HepG2 (cell line): ENCODE measurements at regions not wholly inside any gene's neighbourhood (a gene's known extent, or its start where the extent isn't known, plus 50 kb on each side); places are given as distances from the start of the nearest gene placed in this dataset.
"Not testable (repeated sequence)": the region's sequence is repeated elsewhere in the genome, so short reads cannot be mapped to it uniquely, and the experiment has no call there.

ENCODE experiments used
- ATAC-seq: fragments of 200-7000 bp; cut with Tn5 transposase; 3 replicates; pipeline ENCODE4 v1.9.1; 2020; ENCODE audit warnings: mild to moderate bottlenecking, moderate library complexity
- BruUV-seq: library from RNA; stranded (reverse); fragments of 400-500 nt; replicated peaks from 2 replicates; lab custom pipeline; 2021; lab: Mats Ljungman, UMichigan
- CTCF ChIA-PET: fragments of 300-600 bp; formaldehyde crosslinking; extraction: SDS; loops from one replicate; lab custom pipeline; 2021; ENCODE audit warnings: low total read pairs, inconsistent platforms, low intra/inter-chr PET ratio; lab: Yijun Ruan, JAX
- POLR2A ChIA-PET: fragments of 350-600 bp; sonication (Branson Sonifier 250); formaldehyde crosslinking; loops from one replicate; lab custom pipeline; 2020; ENCODE audit warnings: antibody characterized with exemption, inconsistent platforms; lab: Yijun Ruan, JAX
- DNase-seq: peaks from one replicate; pipeline ENCODE4 v3.0.0-alpha.2; 2015; ENCODE audit warnings: low spot score
- FAIRE-seq: peaks from 3 replicates; lab custom pipeline; 2011; peaks lifted over from hg19 to GRCh38; lab: Jason Lieb, UNC
- H2AFZ ChIP-seq: one replicate; pipeline ENCODE4 v1.6.1; 2011; ENCODE audit warnings: low read length, inconsistent platforms
- H3K27ac ChIP-seq: fragments of 300-600 bp; 3 replicates; pipeline ENCODE4 v1.8.0; 2011; ENCODE audit warnings: mixed run types, mild to moderate bottlenecking, mixed read lengths, low read length, inconsistent platforms; ENCODE audit not compliant: insufficient read depth; ENCODE audit errors: extremely low read length
- H3K27me3 ChIP-seq, 2 experiments: fragments of 200-600 bp in 1 of 2; 2 replicates in 1 of 2; 3 replicates in 1 of 2; pipeline versions ENCODE4 v1.6.0 to v1.8.0; 2011; ENCODE audit warnings: low read length in 2 of 2, mild to moderate bottlenecking in 2 of 2, moderate library complexity in 2 of 2, inconsistent platforms in 1 of 2; ENCODE audit not compliant: insufficient read depth in 2 of 2, control insufficient read depth in 1 of 2
- H3K36me3 ChIP-seq, 2 experiments: fragments of 200-600 bp in 1 of 2; replicated peaks in 1 of 2; 2 replicates in 1 of 2; 3 replicates in 1 of 2; pipeline versions ENCODE4 v1.5.1 to v1.8.0; 2011; ENCODE audit warnings: low read length in 2 of 2, inconsistent platforms in 1 of 2; ENCODE audit not compliant: insufficient read depth in 2 of 2, control insufficient read depth in 1 of 2
- H3K4me1 ChIP-seq: 2 replicates; pipeline ENCODE4 v1.5.1; 2012; ENCODE audit warnings: low read length, inconsistent platforms; ENCODE audit not compliant: insufficient read depth
- H3K4me2 ChIP-seq: 2 replicates; pipeline ENCODE4 v1.6.0; 2011; ENCODE audit warnings: low read depth, low read length, inconsistent platforms
- H3K4me3 ChIP-seq, 3 experiments: fragments of 200-600 bp in 1 of 3; sonication (generic), shearing (Covaris generic) in 1 of 3; replicated peaks in 1 of 3; 2 replicates each; pipeline ENCODE4 v1.5.1; 2011 to 2016; ENCODE audit warnings: low read length in 3 of 3, inconsistent platforms in 2 of 3, low read depth in 2 of 3, mild to moderate bottlenecking in 2 of 3, control low read depth in 1 of 3, mixed read lengths in 1 of 3; ENCODE audit not compliant: insufficient read depth in 1 of 3
- H3K79me2 ChIP-seq: one replicate; pipeline ENCODE4 v1.6.1; 2011; ENCODE audit warnings: low read length, inconsistent platforms; ENCODE audit not compliant: insufficient read depth
- H3K9ac ChIP-seq: 2 replicates; pipeline ENCODE4 v1.6.0; 2011; ENCODE audit warnings: mild to moderate bottlenecking, low read depth, low read length, inconsistent platforms; ENCODE audit not compliant: insufficient read depth
- H3K9me3 ChIP-seq: 2 replicates; pipeline ENCODE4 v1.5.1; 2012; ENCODE audit warnings: mild to moderate bottlenecking, low read length
- H4K20me1 ChIP-seq: 2 replicates; pipeline ENCODE4 v1.6.0; 2011; ENCODE audit warnings: inconsistent platforms, mild to moderate bottlenecking, low read length, moderate library complexity; ENCODE audit not compliant: insufficient read depth
- KLF15 ChIP-seq: sonication (generic); formaldehyde crosslinking; IDR thresholded peaks from 2 replicates; pipeline ENCODE4 v1.8.1; 2023; ENCODE audit warnings: borderline replicate concordance, mild to moderate bottlenecking, inconsistent platforms, missing genetic modification reagents, mixed read lengths
- RARG ChIP-seq: sonication (generic); formaldehyde crosslinking; IDR thresholded peaks from 2 replicates; pipeline ENCODE4 v1.4.0; 2020; ENCODE audit warnings: low read depth, mild to moderate bottlenecking, missing genetic modification reagents
- SP140L ChIP-seq: sonication (generic); formaldehyde crosslinking; IDR thresholded peaks from 2 replicates; pipeline ENCODE4 v1.4.0; 2020; ENCODE audit warnings: missing genetic modification reagents, borderline replicate concordance
- ZNF335 ChIP-seq: sonication (generic); formaldehyde crosslinking; IDR thresholded peaks from 2 replicates; pipeline ENCODE4 v1.4.0; 2020; ENCODE audit warnings: missing genetic modification reagents
- ZNF839 ChIP-seq: sonication (generic); formaldehyde crosslinking; IDR thresholded peaks from 2 replicates; pipeline ENCODE4 v1.4.0; 2020; ENCODE audit warnings: missing genetic modification reagents, mild to moderate bottlenecking, borderline replicate concordance
- ZNF883 ChIP-seq: sonication (generic); formaldehyde crosslinking; IDR thresholded peaks from 2 replicates; pipeline ENCODE4 v1.5.1; 2020; ENCODE audit warnings: mild to moderate bottlenecking, missing genetic modification reagents; ENCODE audit errors: not compliant biosample characterization
- WGBS: methylation state at CpG from one replicate; pipeline ENCODE4 v1.1.6; 2017; ENCODE audit warnings: low lambda C conversion rate; 5-methylcytosine and 5-hydroxymethylcytosine counted together
- in situ Hi-C: cut with HindIII; loops from 2 replicates; pipeline ENCODE4 v1.10.0; 2017; ENCODE audit warnings: low pct_unique_long_range_greater_than_20kb; ENCODE audit not compliant: extremely low pct_ligation_motif_present
- intact Hi-C: fragments of 100-400 bp; cut with micrococcal nuclease; formaldehyde crosslinking; loops from one replicate; pipeline ENCODE4 v1.10.0; 2022; ENCODE audit not compliant: unreplicated experiment

GRCh38 chr5:112514111-112514510 lies 95.0 kb upstream of the EPB41L4A start:
- FAIRE-seq = no peak
- H3K79me2 ChIP-seq = no peaks in the 10 kb centered on the region
- TF ChIP-seq ZNF883 (no peak), ZNF335 (CRISPR knock-in tag) (no peak), RARG (CRISPR knock-in tag) (no peak), ZNF839 (no peak), KLF15 (CRISPR knock-in tag) (no peak), SP140L (CRISPR knock-in tag) (no peak)
- TF ChIP-seq, all 625 proteins: peak for 0
- 0% methylated on average over 2 of the region's 2 CpGs for WGBS
- BruUV-seq = no TSS peak
- in situ Hi-C loops = no loop called here
- ATAC-seq (no peak), DNase-seq (no peak)
- ChIA-PET POLR2A (no interaction called here), CTCF (no interaction called here)
- no peak overlapping the region for H3K4me2 ChIP-seq
- H2AFZ ChIP-seq = no peak overlapping the region
- no peaks in the 10 kb centered on the region for H4K20me1 ChIP-seq
- no peak overlapping the region for H3K27ac ChIP-seq
- no peaks in the 10 kb centered on the region for H3K27me3 ChIP-seq
- H3K9ac ChIP-seq = no peak overlapping the region
- H3K9me3 ChIP-seq = peaks cover 9% of the 10 kb centered on the region; the same call in 1 of the 2 replicates
- no peaks in the 10 kb centered on the region for H3K36me3 ChIP-seq
- intact Hi-C loops = no loop called here
- H3K4me3 ChIP-seq = no peak overlapping the region
- H3K4me1 ChIP-seq = no peaks in the 10 kb centered on the region

GRCh38 chr5:112520474-112520873 lies 101.4 kb upstream of the EPB41L4A start:
- H3K27ac ChIP-seq, DNase-seq, H3K9ac ChIP-seq, ATAC-seq, H4K20me1 ChIP-seq, H2AFZ ChIP-seq, FAIRE-seq, BruUV-seq, in situ Hi-C loops, H3K36me3 ChIP-seq, H3K79me2 ChIP-seq, H3K9me3 ChIP-seq, H3K27me3 ChIP-seq, intact Hi-C loops, CTCF ChIA-PET, H3K4me1 ChIP-seq, H3K4me2 ChIP-seq, H3K4me3 ChIP-seq, POLR2A ChIA-PET: not testable (repeated sequence)
- 0% methylated on average over 1 of the region's 1 CpG for WGBS

DNA sequence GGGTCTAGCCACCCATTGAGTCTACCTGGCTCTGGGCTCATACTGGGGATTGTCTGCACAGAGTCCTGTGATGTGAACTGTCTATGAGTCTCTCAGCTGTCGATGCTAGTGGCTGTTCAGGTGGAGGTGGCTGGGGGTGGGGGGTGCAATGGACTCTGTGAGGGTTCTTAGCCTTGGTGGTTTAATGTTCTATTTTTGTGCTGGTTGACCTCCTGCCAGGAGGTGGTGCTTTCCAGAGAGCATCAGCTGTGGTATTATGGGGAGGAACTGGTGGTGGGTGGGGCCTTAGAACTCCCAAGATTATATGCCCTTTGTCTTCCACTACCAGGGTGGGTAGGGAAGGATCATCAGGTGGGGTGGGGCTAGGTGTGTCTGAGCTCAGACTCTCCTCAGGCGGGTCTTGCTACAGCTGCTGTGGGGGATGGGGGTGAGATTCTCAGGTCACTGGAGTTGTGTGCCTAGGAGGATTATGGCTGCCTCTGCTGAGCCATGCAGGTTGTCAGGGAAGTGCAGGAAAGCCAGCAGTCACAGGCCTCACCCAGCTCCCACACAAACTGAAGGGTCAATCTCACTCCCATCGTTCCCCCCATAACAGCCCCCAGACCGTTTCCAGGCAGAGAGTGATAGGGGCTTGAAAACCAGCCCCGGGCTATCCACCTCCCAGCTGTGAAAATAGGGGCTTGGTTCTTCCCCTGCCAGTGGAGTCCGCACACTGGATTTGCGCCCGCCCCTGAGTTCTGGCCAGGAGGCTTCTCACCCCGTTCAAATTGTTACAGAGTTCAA lies 104.0 kb upstream of the EPB41L4A start:
- H3K9me3 ChIP-seq, H3K4me3 ChIP-seq, BruUV-seq, FAIRE-seq, H3K4me2 ChIP-seq, H3K79me2 ChIP-seq, H3K9ac ChIP-seq, H4K20me1 ChIP-seq, in situ Hi-C loops, POLR2A ChIA-PET, H3K4me1 ChIP-seq, H3K27ac ChIP-seq, H2AFZ ChIP-seq, ATAC-seq, CTCF ChIA-PET, H3K36me3 ChIP-seq, DNase-seq, H3K27me3 ChIP-seq, intact Hi-C loops: not testable (repeated sequence)
- 63% methylated on average over 5 of the region's 9 CpGs for WGBS
